CD8-positive, alpha-beta memory T cell (primary cell): ENCODE measurements at regions not wholly inside any gene's neighbourhood (a gene's known extent, or its start where the extent isn't known, plus 50 kb on each side); places are given as distances from the start of the nearest gene placed in this dataset.
A peak's percentile ranks its signal among the peaks of the same experiment; 100 is the strongest.

ENCODE experiments used
- CTCF ChIA-PET: fragments of 350-600 bp; sonication (Branson Sonifier 250); formaldehyde crosslinking; loops from one replicate; lab custom pipeline; 2021; ENCODE audit warnings: antibody characterized with exemption; lab: Charles Lee
- POLR2A ChIA-PET: fragments of 350-600 bp; sonication (Branson Sonifier 250); formaldehyde crosslinking; loops from one replicate; lab custom pipeline; 2021; ENCODE audit warnings: antibody characterized with exemption; lab: Charles Lee
- DNase-seq, 5 donors: peaks; one replicate each; pipeline versions ENCODE4 v3.0.0 to v3.0.0-alpha.2; 2020 to 2022; ENCODE audit warnings: mixed read lengths in 1 of 5
- H3K27ac ChIP-seq: one replicate; pipeline ENCODE4 v1.7.0; 2013; ENCODE audit warnings: low read depth, mild to moderate bottlenecking, low read length, moderate library complexity
- H3K27me3 ChIP-seq: 2 replicates; pipeline ENCODE4 v1.7.0; 2013; ENCODE audit warnings: low read length, mild to moderate bottlenecking; ENCODE audit not compliant: insufficient read depth, poor library complexity, severe bottlenecking
- H3K36me3 ChIP-seq: 2 replicates; pipeline ENCODE4 v1.7.0; 2013; ENCODE audit warnings: mild to moderate bottlenecking, low read length, moderate library complexity; ENCODE audit not compliant: insufficient read depth
- H3K4me1 ChIP-seq: 2 replicates; pipeline ENCODE4 v1.7.0; 2013; ENCODE audit warnings: mild to moderate bottlenecking, low read length, moderate library complexity; ENCODE audit not compliant: insufficient read depth
- H3K4me3 ChIP-seq: 2 replicates; pipeline ENCODE4 v1.7.0; 2013; ENCODE audit warnings: mild to moderate bottlenecking, low read length
- H3K9me3 ChIP-seq: 2 replicates; pipeline ENCODE4 v1.7.0; 2013; ENCODE audit warnings: mild to moderate bottlenecking, low read length
- H3K27ac Mint-ChIP-seq, 8 donors: one replicate each; pipeline ENCODE4 v1.8.0; 2020 to 2021; ENCODE audit warnings: mixed read lengths in 8 of 8, mild to moderate bottlenecking in 6 of 8, inconsistent platforms in 3 of 8, moderate library complexity in 3 of 8
- H3K27me3 Mint-ChIP-seq, 2 donors: one replicate each; pipeline ENCODE4 v1.8.0; 2020 to 2021; ENCODE audit warnings: mixed read lengths in 2 of 2, mild to moderate bottlenecking in 1 of 2, moderate library complexity in 1 of 2
- H3K36me3 Mint-ChIP-seq, 3 donors: one replicate each; pipeline ENCODE4 v1.8.0; 2020 to 2021; ENCODE audit warnings: mixed read lengths in 3 of 3, inconsistent platforms in 1 of 3, mild to moderate bottlenecking in 1 of 3
- H3K4me1 Mint-ChIP-seq, 3 donors: one replicate each; pipeline ENCODE4 v1.8.0; 2020 to 2021; ENCODE audit warnings: mixed read lengths in 3 of 3, inconsistent platforms in 1 of 3, mild to moderate bottlenecking in 1 of 3
- H3K4me3 Mint-ChIP-seq, 7 donors: one replicate each; pipeline ENCODE4 v1.8.0; 2020 to 2021; ENCODE audit warnings: mixed read lengths in 7 of 7, mild to moderate bottlenecking in 6 of 7, moderate library complexity in 4 of 7, inconsistent platforms in 2 of 7
- H3K9me3 Mint-ChIP-seq, 5 donors: one replicate each; pipeline ENCODE4 v1.8.0; 2020 to 2022; ENCODE audit warnings: mixed read lengths in 5 of 5, mild to moderate bottlenecking in 3 of 5, moderate library complexity in 2 of 5, inconsistent platforms in 1 of 5

GRCh38 chr17:77496831-77497577, 356.2 kb downstream of the SEC14L1 start:
- H3K27ac ChIP-seq, result no peak overlapping the region
- Mint-ChIP-seq H3K9me3 (no peaks in the 10 kb centered on the region), H3K27ac (peak overlapping the region in 4 of 8 donors; percentile 3 to 77 (median 28)), H3K36me3 (peaks cover 4 to 86% (median 6%) of the 10 kb centered on the region in 3 donors), H3K27me3 (peaks cover 0 to 1% of the 10 kb centered on the region in 2 donors), H3K4me3 (no peak overlapping the region), H3K4me1 (peaks cover 18 to 30% (median 22%) of the 10 kb centered on the region in 3 donors)
- CTCF ChIA-PET, result interaction anchor here (1.0 to 6.2 kb wide), 8 partner anchors 52 to 166 kb away, joined by 3 to 54 read pairs (median 4); no protein-coding TSS in a partner anchor
- peaks cover 45% of the 10 kb centered on the region for H3K36me3 ChIP-seq
- H3K4me1 ChIP-seq, result peaks cover 17% of the 10 kb centered on the region
- H3K4me3 ChIP-seq, result no peak overlapping the region
- H3K27me3 ChIP-seq, result no peaks in the 10 kb centered on the region
- no peaks in the 10 kb centered on the region for H3K9me3 ChIP-seq
- peak in 1 of 5 donors; percentile 39 for DNase-seq
- POLR2A ChIA-PET, result interaction anchor here (0.8 to 0.9 kb wide), 2 partner anchors 42 to 168 kb away, joined by 3 read pairs; no protein-coding TSS in a partner anchor

- H3K27me3 ChIP-seq, result no peaks in the 10 kb centered on the region
- Mint-ChIP-seq H3K27me3 (peaks cover 0 to 1% of the 10 kb centered on the region in 2 donors), H3K4me1 (peaks cover 14 to 25% (median 20%) of the 10 kb centered on the region in 3 donors), H3K4me3 (no peak overlapping the region), H3K9me3 (no peaks in the 10 kb centered on the region), H3K36me3 (peaks cover 4 to 86% (median 6%) of the 10 kb centered on the region in 3 donors), H3K27ac (no peak overlapping the region)
- ChIA-PET POLR2A (interaction anchor here (0.8 to 0.9 kb wide), 2 partner anchors 43 to 168 kb away, joined by 3 read pairs; no protein-coding TSS in a partner anchor), CTCF (interaction anchor here (1.0 to 1.4 kb wide), 2 partner anchors 67 to 70 kb away, joined by 3 to 4 read pairs; no protein-coding TSS in a partner anchor)
- H3K27ac ChIP-seq, result no peak overlapping the region
- no peaks in the 10 kb centered on the region for H3K9me3 ChIP-seq
- DNase-seq, result no peak
- H3K4me1 ChIP-seq, result peaks cover 17% of the 10 kb centered on the region
- peaks cover 41% of the 10 kb centered on the region for H3K36me3 ChIP-seq
- no peak overlapping the region for H3K4me3 ChIP-seq
These were observed 356.8 kb downstream of the SEC14L1 start for GRCh38 chr17:77497578-77497934.

- Histone ChIP-seq H3K9me3 (no peaks in the 10 kb centered on the region), H3K4me3 (no peak overlapping the region), H3K27me3 (no peaks in the 10 kb centered on the region), H3K36me3 (peaks cover 38% of the 10 kb centered on the region), H3K27ac (no peak overlapping the region), H3K4me1 (peaks cover 17% of the 10 kb centered on the region)
- ChIA-PET CTCF (interaction anchor here (1.0 kb wide), 1 partner anchor 68 kb away, joined by 3 read pairs; no protein-coding TSS in a partner anchor), POLR2A (no interaction called here)
- no peak for DNase-seq
- H3K27ac Mint-ChIP-seq, result peak overlapping the region in 1 of 8 donors; percentile 70
- H3K9me3 Mint-ChIP-seq, result no peaks in the 10 kb centered on the region
- no peak overlapping the region for H3K4me3 Mint-ChIP-seq
- peaks cover 14 to 22% (median 20%) of the 10 kb centered on the region in 3 donors for H3K4me1 Mint-ChIP-seq
- peaks cover 4 to 83% (median 6%) of the 10 kb centered on the region in 3 donors for H3K36me3 Mint-ChIP-seq
- H3K27me3 Mint-ChIP-seq, result peaks cover 0 to 1% of the 10 kb centered on the region in 2 donors
These were observed 357.4 kb downstream of the SEC14L1 start for GRCh38 chr17:77498091-77498741.

DNA sequence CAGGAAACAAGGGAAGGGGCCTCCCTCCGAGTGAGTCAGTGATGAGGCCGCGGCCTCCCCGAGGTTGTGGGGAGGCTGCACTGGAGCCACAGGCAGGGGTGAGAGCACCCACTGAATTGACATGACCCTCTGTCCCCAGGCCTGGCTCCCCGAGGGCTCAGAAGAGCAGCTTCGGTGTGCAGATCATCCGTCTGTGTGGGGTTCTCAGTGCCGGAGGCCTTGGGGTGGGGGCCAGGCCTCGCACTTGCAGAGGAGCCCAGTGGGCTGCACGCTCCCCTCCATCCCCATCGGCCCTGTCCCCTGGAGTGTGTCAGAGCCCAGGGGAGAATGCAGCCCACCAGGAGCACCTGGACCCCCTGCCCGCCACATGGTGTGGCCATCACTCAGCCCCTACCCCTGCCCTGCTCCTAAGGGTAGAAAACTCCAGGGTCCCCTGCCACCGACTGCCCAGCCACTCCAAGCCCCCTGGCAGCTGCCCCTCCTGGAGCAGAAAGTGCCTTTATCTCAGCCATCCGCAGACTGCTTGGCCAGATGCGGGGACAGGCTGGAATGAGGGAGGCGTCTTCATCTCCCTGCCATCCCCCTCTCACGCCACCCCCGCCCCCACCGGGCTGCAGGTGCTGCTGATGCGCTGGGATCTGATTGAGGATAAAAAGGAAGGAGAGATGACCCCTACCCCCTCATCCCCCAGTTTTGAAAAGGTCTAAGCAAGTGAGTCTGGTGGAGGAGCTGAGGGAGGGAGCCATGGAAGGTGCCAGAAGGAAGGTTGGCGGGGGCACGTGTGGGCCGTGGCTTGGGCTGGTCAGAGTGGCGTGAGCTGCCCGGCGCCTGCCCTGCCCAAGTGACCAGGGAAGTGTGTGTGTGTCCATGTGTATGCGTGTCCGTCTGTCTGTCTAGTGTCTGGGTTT, 358.3 kb downstream of the SEC14L1 start:
- Histone ChIP-seq H3K4me3 (no peak overlapping the region), H3K27me3 (no peaks in the 10 kb centered on the region), H3K27ac (no peak overlapping the region), H3K9me3 (no peaks in the 10 kb centered on the region), H3K4me1 (peaks cover 14% of the 10 kb centered on the region), H3K36me3 (peaks cover 34% of the 10 kb centered on the region)
- ChIA-PET POLR2A (interaction anchor here (1.0 kb wide), 1 partner anchor 156 kb away, joined by 3 read pairs; no protein-coding TSS in a partner anchor), CTCF (interaction anchor here (0.9 kb wide), 1 partner anchor 116 kb away, joined by 3 read pairs; no protein-coding TSS in a partner anchor)
- H3K4me1 Mint-ChIP-seq, result peaks cover 12 to 17% (median 16%) of the 10 kb centered on the region in 3 donors
- H3K27me3 Mint-ChIP-seq, result peaks cover 0 to 1% of the 10 kb centered on the region in 2 donors
- no peaks in the 10 kb centered on the region for H3K9me3 Mint-ChIP-seq
- H3K4me3 Mint-ChIP-seq, result no peak overlapping the region
- H3K27ac Mint-ChIP-seq, result peak overlapping the region in 4 of 8 donors; percentile 23 to 83 (median 41)
- peak in 1 of 5 donors; percentile 43 for DNase-seq
- peaks cover 4 to 74% (median 6%) of the 10 kb centered on the region in 3 donors for H3K36me3 Mint-ChIP-seq

DNA sequence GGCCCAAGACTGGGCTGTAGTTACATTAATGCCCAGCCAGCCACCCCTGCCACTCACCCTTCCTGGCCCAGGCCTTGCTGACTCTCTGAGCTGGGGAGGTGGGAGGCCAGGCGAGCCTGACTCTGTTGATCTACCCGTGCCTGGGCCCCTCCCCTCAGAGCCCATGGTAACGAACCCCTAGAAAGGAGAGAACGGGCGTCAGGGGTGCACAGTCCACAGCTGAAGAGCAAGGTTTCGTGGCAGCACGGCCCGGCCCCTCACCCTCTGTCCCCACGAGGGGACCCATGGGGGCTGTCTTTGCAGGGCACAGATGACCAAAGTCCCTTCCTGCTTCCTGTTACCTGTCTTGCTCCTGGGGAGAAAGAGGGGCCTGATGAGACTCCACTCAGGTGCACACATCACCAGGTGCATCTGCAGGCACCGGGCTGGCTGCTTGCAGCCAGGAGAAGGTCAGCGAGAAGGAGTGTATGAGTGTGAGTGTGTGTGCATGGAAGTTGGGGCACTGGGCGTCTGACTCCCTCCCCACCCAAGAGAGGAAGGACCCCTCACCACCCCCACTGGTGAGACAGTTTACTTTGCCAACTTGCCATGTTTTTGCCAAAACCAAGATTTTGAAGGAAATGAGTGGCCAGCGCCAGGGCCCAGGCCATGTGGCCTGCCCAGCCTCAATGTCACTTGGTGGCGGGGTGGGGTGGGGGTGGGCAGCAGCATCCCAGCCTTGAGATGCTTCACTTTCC, 359.1 kb downstream of the SEC14L1 start:
- H3K27me3 ChIP-seq, result no peaks in the 10 kb centered on the region
- Mint-ChIP-seq H3K4me3 (peak overlapping the region in 1 of 7 donors; percentile 48), H3K36me3 (peaks cover 3 to 67% (median 6%) of the 10 kb centered on the region in 3 donors), H3K4me1 (peaks cover 4 to 11% (median 8%) of the 10 kb centered on the region in 3 donors), H3K27ac (peak overlapping the region in 4 of 8 donors; percentile 35 to 81 (median 62)), H3K9me3 (no peaks in the 10 kb centered on the region), H3K27me3 (peaks cover 0 to 1% of the 10 kb centered on the region in 2 donors)
- ChIA-PET CTCF (interaction anchor here (0.9 kb wide), 1 partner anchor 117 kb away, joined by 3 read pairs; no protein-coding TSS in a partner anchor), POLR2A (interaction anchor here (1.0 kb wide), 1 partner anchor 157 kb away, joined by 3 read pairs; no protein-coding TSS in a partner anchor)
- H3K36me3 ChIP-seq, result peaks cover 33% of the 10 kb centered on the region
- DNase-seq, result peak in 1 of 5 donors; percentile 43
- peaks cover 6% of the 10 kb centered on the region for H3K4me1 ChIP-seq
- H3K9me3 ChIP-seq, result no peaks in the 10 kb centered on the region
- no peak overlapping the region for H3K4me3 ChIP-seq
- no peak overlapping the region for H3K27ac ChIP-seq

DNA sequence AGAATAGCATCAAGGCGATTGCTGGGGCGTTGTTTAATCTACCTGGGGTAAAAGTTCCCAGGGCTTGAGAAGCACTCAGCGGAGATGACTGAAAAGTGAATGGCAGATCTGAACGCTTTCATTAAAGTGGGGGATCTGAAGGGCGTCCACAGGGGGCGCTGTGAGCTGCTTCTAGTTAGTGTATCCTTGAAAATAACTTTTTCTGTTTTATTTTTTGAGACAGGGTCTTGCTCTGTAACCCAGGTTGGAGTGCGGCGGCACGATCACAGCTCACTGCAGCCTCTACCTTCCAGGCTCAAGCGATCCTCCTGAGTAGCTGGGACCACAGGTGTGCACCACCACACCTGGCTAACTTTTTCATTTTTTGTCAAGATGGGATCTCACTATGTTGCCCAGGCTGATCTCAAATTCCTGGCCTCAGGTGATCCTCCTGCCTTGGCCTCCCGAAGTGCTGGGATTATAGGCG, 360.4 kb downstream of the SEC14L1 start:
- Mint-ChIP-seq H3K9me3 (no peaks in the 10 kb centered on the region), H3K27me3 (peaks cover 0 to 1% of the 10 kb centered on the region in 2 donors), H3K27ac (peak overlapping the region in 3 of 8 donors; percentile 54 to 81 (median 54)), H3K36me3 (peaks cover 0 to 59% (median 4%) of the 10 kb centered on the region in 3 donors), H3K4me3 (no peak overlapping the region), H3K4me1 (peaks cover 0 to 6% (median 0%) of the 10 kb centered on the region in 3 donors)
- H3K4me1 ChIP-seq, result no peaks in the 10 kb centered on the region
- peaks cover 25% of the 10 kb centered on the region for H3K36me3 ChIP-seq
- H3K4me3 ChIP-seq, result no peak overlapping the region
- no peak overlapping the region for H3K27ac ChIP-seq
- ChIA-PET POLR2A (interaction anchor here (1.0 kb wide), 1 partner anchor 172 kb away, joined by 3 read pairs; no protein-coding TSS in a partner anchor), CTCF (interaction anchor here (1.0 to 1.5 kb wide), 4 partner anchors 70 to 170 kb away, joined by 3 to 4 read pairs (median 3); no protein-coding TSS in a partner anchor)
- peak in 1 of 5 donors; percentile 53 for DNase-seq
- H3K9me3 ChIP-seq, result no peaks in the 10 kb centered on the region
- H3K27me3 ChIP-seq, result no peaks in the 10 kb centered on the region
